Activated CD4-positive, alpha-beta memory T cell treated with anti-CD3 and anti-CD28 coated beads, Interleukin-2, amount 10 ng/mL, durations not matched to agents 7 days and 5 days (primary cell): ENCODE measurements at regions not wholly inside any gene's neighbourhood (a gene's known extent, or its start where the extent isn't known, plus 50 kb on each side); places are given as distances from the start of the nearest gene placed in this dataset.

ENCODE experiments used
- CTCF ChIA-PET: fragments of 350-600 bp; sonication (Branson Sonifier 250); formaldehyde crosslinking; loops from one replicate; lab custom pipeline; 2021; ENCODE audit warnings: antibody characterized with exemption, inconsistent platforms; lab: Charles Lee
- POLR2A ChIA-PET: fragments of 350-600 bp; sonication (Branson Sonifier 250); formaldehyde crosslinking; loops from one replicate; lab custom pipeline; 2021; ENCODE audit warnings: antibody characterized with exemption; lab: Charles Lee
- DNase-seq: peaks from one replicate; pipeline ENCODE4 v3.0.0-alpha.2; 2020
- H3K27ac Mint-ChIP-seq: one replicate; pipeline ENCODE4 v1.8.0; 2021; ENCODE audit warnings: mild to moderate bottlenecking, mixed read lengths
- H3K27me3 Mint-ChIP-seq: one replicate; pipeline ENCODE4 v1.8.0; 2021; ENCODE audit warnings: mixed read lengths
- H3K36me3 Mint-ChIP-seq: one replicate; pipeline ENCODE4 v1.8.0; 2021; ENCODE audit warnings: low read depth, mixed read lengths
- H3K4me1 Mint-ChIP-seq: one replicate; pipeline ENCODE4 v1.8.0; 2021; ENCODE audit warnings: mixed read lengths
- H3K4me3 Mint-ChIP-seq: one replicate; pipeline ENCODE4 v1.8.0; 2021; ENCODE audit warnings: mild to moderate bottlenecking, mixed read lengths
- H3K9me3 Mint-ChIP-seq: one replicate; pipeline ENCODE4 v1.8.0; 2021; ENCODE audit warnings: mixed read lengths

DNA sequence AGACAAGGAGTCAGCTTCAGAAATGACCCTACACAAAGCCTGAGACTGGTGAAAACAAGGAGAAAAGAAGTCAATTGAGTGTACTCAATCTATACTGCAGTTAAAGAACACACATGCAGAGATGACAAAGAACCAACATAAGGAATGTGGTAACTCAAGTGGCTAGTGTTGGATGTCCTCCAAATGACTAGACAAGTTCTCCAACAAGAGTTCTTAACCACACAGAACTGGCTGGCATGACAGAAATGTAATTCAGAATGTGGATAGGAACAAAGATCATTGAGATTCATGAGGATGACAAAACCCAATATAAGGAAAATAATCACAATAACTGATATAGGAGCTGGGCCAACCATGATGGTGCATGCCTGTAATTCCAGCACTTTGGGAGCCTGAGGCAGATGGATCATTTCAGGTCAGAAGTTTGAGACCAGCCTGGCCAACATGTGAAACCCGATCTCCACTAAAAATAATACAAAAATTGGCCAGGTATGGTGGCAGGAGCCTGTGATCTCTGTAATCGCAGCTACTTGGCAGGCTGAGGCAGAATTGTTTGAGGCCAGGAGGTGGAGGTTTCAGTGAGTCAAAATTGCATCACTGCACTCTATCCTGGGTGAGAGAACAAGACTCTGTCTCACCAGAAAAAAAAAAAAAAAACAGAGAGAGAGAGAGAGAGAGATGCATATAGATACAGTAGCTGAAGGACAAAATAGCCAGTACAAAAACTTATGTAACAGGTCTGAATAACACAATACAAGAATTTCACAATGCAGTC is 1263.6 kb downstream of the CDY2B start:
- H3K27ac Mint-ChIP-seq = no peak overlapping the region
- no peaks in the 10 kb centered on the region for H3K27me3 Mint-ChIP-seq
- no peaks in the 10 kb centered on the region for H3K4me1 Mint-ChIP-seq
- ChIA-PET CTCF (no interaction called here), POLR2A (no interaction called here)
- H3K9me3 Mint-ChIP-seq = no peaks in the 10 kb centered on the region
- no peak for DNase-seq
- H3K4me3 Mint-ChIP-seq = no peak overlapping the region
- H3K36me3 Mint-ChIP-seq = no peaks in the 10 kb centered on the region

DNA sequence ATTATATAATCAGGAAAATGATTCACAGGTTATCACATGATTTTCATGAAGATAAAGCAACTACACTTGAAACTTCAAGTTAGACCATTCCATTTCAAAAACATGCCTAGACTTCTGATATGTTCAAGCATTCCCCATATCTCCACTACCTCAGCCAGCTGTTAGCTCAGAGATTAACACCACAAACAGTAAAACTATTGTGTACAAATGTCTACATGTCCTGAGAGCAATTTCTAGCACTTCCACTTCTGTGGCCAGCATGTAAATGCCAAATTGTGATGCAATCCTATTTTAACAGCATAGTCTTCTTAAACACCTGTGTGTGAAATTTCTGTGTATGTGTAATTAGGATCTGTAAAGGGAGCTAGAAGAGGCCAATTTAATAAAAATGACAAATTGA is 1271.3 kb downstream of the CDY2B start:
- POLR2A ChIA-PET = no interaction called here
- DNase-seq = no peak
- H3K9me3 Mint-ChIP-seq = no peaks in the 10 kb centered on the region
- H3K4me1 Mint-ChIP-seq = no peaks in the 10 kb centered on the region
- no peaks in the 10 kb centered on the region for H3K36me3 Mint-ChIP-seq
- no peaks in the 10 kb centered on the region for H3K27me3 Mint-ChIP-seq
- H3K4me3 Mint-ChIP-seq = no peak overlapping the region
- H3K27ac Mint-ChIP-seq = no peak overlapping the region
- CTCF ChIA-PET = no interaction called here

DNA sequence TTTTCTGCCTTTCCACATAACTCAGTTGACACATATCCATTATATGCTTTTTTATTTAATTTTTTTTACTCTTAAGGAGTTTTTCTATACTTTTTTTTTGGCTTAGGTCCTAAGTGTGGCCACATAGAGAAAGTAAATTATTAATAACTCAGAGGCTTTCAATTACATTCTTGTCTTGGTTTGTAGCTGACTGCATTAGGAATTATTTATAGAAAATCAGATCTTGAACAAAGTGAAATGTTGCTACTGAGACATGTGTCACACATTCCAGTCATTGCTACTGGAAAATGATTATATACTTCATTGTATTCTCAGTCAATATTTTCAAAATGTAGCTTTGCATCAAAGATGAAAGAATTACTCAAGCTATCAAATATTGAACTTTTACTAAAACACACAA is 1277.9 kb downstream of the CDY2B start:
- ChIA-PET POLR2A (no interaction called here), CTCF (no interaction called here)
- no peak overlapping the region for H3K4me3 Mint-ChIP-seq
- H3K36me3 Mint-ChIP-seq = no peaks in the 10 kb centered on the region
- H3K27me3 Mint-ChIP-seq = no peaks in the 10 kb centered on the region
- H3K27ac Mint-ChIP-seq = no peak overlapping the region
- no peaks in the 10 kb centered on the region for H3K4me1 Mint-ChIP-seq
- DNase-seq = no peak
- peaks cover 2% of the 10 kb centered on the region for H3K9me3 Mint-ChIP-seq

DNA sequence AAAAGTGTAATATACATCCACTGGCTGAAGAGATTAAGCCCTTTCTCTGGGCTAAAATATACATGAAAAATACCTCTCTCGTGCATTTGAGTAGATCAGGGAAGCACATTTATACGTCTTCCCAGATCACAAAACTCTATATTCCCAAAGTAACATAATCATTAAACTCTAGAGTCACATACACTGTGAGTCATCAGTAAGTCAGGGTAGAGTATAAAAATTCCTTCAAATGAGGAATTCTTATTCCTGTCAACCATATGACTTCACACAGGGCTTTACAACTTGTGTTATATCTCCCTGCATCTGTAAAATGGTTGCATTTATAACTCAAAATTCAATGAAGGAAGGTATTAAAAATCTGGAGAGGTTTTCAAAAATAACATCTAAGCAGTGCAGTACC is 1278.4 kb downstream of the CDY2B start:
- CTCF ChIA-PET = no interaction called here
- no peak overlapping the region for H3K4me3 Mint-ChIP-seq

DNA sequence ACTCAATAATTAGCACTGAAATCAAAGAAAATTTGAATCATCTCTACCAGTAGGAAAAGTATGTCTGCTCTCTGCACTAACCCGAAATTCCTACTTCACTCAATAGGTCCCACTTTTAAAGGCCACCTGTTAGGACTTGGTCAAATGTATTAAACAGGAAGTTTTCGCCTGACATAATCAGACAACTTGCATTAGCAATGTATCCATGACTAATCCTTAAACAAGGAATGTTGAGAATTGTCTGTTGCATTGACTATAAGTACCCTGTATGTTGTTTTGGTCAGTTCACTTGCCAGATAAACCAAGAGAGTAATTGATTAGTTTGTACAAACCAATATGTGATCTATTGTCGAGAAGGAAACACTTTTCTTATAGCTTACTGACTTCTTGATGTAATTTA is 1308.0 kb downstream of the CDY2B start:
- DNase-seq = no peak
- Mint-ChIP-seq H3K27ac (no peak overlapping the region), H3K36me3 (no peaks in the 10 kb centered on the region), H3K4me3 (no peak overlapping the region), H3K9me3 (no peaks in the 10 kb centered on the region), H3K27me3 (no peaks in the 10 kb centered on the region), H3K4me1 (no peaks in the 10 kb centered on the region)
- POLR2A ChIA-PET = no interaction called here
- CTCF ChIA-PET = no interaction called here

More for the DNA sequence above, 1278.4 kb downstream of the CDY2B start:
- no peak for DNase-seq
- no peaks in the 10 kb centered on the region for H3K27me3 Mint-ChIP-seq
- POLR2A ChIA-PET = no interaction called here
- peaks cover 2% of the 10 kb centered on the region for H3K9me3 Mint-ChIP-seq
- no peaks in the 10 kb centered on the region for H3K36me3 Mint-ChIP-seq
- H3K27ac Mint-ChIP-seq = no peak overlapping the region
- H3K4me1 Mint-ChIP-seq = no peaks in the 10 kb centered on the region

DNA sequence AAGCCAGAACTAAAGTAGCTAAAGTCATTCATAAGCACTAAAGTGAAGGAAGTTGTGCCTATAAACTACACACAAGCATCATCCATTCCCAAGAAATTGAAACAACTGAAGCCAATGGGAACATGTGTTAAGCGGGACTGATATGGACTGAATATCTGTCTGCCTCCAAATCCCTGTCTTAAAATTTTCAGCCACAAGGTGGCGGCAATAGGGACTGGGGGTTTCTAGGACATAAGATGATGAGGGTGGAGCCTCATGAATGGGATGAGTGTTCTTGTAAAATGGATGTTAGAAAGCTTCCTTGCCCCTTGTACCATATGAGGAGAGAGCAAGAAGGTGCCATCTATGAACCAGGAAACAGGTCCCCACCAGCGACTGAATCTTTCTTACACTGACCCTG is 1317.5 kb downstream of the CDY2B start:
- Mint-ChIP-seq H3K4me1 (no peaks in the 10 kb centered on the region), H3K9me3 (peaks cover 3% of the 10 kb centered on the region), H3K36me3 (no peaks in the 10 kb centered on the region), H3K4me3 (no peak overlapping the region), H3K27me3 (no peaks in the 10 kb centered on the region), H3K27ac (no peak overlapping the region)
- ChIA-PET POLR2A (no interaction called here), CTCF (no interaction called here)
- DNase-seq = no peak

DNA sequence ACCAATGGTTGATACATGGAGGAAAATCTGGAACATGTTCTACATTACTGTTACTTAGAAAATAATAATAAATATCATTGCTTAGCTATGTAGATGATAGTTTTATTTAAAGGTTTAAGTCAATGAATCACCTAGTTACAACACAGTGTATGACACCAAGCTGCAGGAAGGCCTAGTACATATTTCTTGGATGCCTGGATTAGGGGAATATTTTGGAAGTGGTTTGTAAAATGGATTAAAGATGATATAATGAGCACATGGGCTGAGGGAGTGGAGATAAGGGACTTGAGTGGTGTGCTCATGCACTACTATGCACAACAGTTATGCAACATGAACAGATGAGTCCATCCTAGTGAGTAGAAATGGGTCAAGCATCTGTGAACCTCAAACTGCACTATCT is 1358.0 kb downstream of the CDY2B start:
- Mint-ChIP-seq H3K4me3 (no peak overlapping the region), H3K27me3 (no peaks in the 10 kb centered on the region), H3K9me3 (no peaks in the 10 kb centered on the region), H3K36me3 (no peaks in the 10 kb centered on the region), H3K4me1 (no peaks in the 10 kb centered on the region), H3K27ac (no peak overlapping the region)
- DNase-seq = no peak
- ChIA-PET CTCF (no interaction called here), POLR2A (no interaction called here)

DNA sequence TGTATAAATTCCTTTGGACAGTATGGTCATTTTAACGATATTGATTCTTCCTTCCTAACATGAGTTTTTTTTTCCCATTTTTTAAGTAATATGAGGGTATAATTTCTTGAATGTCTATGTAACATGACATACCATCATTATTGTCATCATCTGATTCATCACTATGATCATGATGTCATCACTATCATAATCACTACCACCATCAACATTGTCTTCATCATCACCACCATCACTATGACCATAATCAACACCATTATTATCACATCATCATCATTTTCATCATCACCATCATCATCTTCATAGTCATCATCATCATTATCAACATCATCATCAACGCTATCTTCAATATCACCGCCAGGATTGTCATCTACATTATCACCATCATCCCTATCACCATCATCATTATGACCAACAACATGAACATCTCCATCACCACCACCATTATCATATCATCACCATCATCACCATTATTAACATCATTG is 1377.2 kb downstream of the CDY2B start:
- Mint-ChIP-seq H3K36me3 (no peaks in the 10 kb centered on the region), H3K4me3 (no peak overlapping the region), H3K27me3 (no peaks in the 10 kb centered on the region), H3K9me3 (peaks cover 4% of the 10 kb centered on the region), H3K4me1 (no peaks in the 10 kb centered on the region), H3K27ac (no peak overlapping the region)
- no peak for DNase-seq
- ChIA-PET CTCF (no interaction called here), POLR2A (no interaction called here)

DNA sequence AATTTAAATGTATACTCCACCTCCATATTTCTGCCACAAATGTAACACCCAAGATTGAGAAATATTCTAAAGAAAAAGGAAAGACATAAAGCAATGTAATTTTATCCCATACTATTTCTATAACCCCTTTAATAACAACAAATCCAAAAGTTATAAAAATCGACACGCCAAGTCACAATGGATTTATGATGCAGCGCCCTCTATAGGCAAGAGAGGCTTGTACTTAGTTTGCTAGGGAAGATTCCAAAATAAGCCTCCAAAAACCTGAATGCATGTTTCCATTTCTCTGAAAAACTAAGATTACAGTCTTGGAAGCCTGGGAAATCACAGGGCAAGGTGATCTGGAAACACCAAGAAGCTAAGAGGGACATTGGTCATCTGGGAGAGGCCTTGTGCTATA is 1389.3 kb downstream of the CDY2B start:
- no peak for DNase-seq
- ChIA-PET CTCF (no interaction called here), POLR2A (no interaction called here)
- no peaks in the 10 kb centered on the region for H3K9me3 Mint-ChIP-seq
- no peak overlapping the region for H3K4me3 Mint-ChIP-seq
- H3K27ac Mint-ChIP-seq = no peak overlapping the region
- no peaks in the 10 kb centered on the region for H3K27me3 Mint-ChIP-seq
- H3K4me1 Mint-ChIP-seq = no peaks in the 10 kb centered on the region
- H3K36me3 Mint-ChIP-seq = no peaks in the 10 kb centered on the region

DNA sequence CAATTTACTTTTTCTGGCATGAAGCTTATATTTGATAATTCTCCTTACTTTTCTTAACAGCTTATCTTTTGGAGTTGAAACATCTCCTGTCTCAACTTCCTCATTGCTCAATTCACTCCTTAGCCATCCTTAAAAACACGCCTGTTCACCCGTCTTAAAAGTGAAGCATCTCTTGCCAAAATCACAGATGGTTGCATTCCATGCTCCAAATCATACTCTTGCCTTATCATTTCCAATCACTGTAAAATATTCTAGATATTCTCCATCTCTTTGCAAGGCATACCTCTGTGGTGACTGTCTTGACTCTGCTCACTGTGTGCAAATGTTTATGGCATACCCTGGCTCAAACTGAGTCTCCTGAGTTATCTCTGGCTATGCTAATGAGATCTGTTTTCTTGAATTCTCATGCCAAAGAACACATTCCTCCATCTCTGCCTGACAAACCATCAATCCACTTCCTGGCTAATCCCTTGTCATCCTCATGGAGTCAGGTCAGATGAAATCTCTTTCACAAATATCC is 1393.3 kb downstream of the CDY2B start:
- H3K27me3 Mint-ChIP-seq = no peaks in the 10 kb centered on the region
- no peak overlapping the region for H3K4me3 Mint-ChIP-seq
- CTCF ChIA-PET = no interaction called here
- H3K36me3 Mint-ChIP-seq = no peaks in the 10 kb centered on the region
- DNase-seq = no peak
- POLR2A ChIA-PET = no interaction called here
- H3K27ac Mint-ChIP-seq = no peak overlapping the region
- H3K4me1 Mint-ChIP-seq = no peaks in the 10 kb centered on the region
- H3K9me3 Mint-ChIP-seq = no peaks in the 10 kb centered on the region

DNA sequence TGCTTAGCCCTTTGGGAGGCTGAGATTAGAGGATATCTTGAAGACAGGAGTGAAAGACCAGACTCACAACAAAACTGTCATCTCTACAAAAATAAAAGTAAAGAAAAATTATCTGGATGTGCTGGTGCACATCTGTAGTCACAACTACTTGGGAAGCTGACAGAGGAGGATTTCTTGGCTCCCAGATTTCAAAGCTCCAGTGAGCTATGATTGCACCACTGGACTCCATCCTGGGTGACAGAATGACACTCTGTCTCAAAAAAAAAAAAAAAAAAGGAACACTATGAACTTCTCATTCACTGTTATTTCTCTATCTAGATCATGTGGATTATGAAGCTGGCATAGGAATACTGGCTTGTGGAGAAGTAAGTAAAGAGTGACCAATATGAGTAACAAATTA is 1400.0 kb downstream of the CDY2B start:
- Mint-ChIP-seq H3K36me3 (no peaks in the 10 kb centered on the region), H3K27ac (no peak overlapping the region), H3K4me1 (no peaks in the 10 kb centered on the region), H3K27me3 (no peaks in the 10 kb centered on the region), H3K9me3 (peaks cover 2% of the 10 kb centered on the region), H3K4me3 (no peak overlapping the region)
- no peak for DNase-seq
- CTCF ChIA-PET = interaction anchor here (0.5 kb wide), 1 partner anchor 39 kb away, joined by 3 read pairs; no protein-coding TSS in a partner anchor
- POLR2A ChIA-PET = no interaction called here

DNA sequence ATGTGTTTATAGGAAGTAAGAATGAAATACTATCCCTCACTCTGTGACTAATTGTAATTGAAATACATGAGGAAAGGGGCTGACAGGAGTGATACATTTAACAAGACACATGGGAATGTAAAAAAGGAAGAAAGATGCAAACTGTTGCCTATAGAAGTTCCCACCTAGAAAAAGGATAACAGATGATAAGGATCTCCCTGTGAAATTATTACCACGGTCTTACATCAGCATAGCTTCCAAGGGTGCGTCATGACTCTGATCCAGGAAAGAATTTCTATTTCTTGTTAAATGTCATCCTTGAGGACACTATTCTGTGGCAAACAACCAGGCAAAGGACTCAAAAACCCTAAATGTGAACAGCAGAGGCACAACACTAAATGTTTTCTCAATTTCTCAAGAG is 1406.0 kb downstream of the CDY2B start:
- Mint-ChIP-seq H3K27ac (no peak overlapping the region), H3K4me1 (no peaks in the 10 kb centered on the region), H3K9me3 (peaks cover 2% of the 10 kb centered on the region), H3K36me3 (no peaks in the 10 kb centered on the region), H3K27me3 (no peaks in the 10 kb centered on the region), H3K4me3 (no peak overlapping the region)
- no peak for DNase-seq
- ChIA-PET CTCF (no interaction called here), POLR2A (no interaction called here)

DNA sequence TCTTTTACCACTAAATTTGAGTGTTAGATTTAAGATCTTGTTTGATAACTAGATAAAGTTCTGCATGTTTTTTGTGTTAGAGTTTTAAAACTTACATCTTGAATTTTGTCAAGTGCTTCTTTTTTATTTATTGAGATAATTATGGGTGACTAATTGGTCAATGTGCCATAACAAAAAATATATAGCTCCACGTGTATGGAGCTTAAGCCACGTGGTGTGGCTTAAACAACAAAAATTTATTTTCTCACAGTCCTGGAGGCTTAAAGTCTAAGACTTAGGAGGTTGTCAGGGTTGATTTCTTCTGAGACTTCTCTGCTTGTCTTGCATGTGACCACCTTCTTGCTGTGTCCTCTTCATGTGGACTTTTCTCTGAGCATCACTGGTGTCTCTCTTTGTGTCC is 1425.2 kb downstream of the CDY2B start:
- Mint-ChIP-seq H3K4me3 (no peak overlapping the region), H3K36me3 (no peaks in the 10 kb centered on the region), H3K27ac (no peak overlapping the region), H3K27me3 (no peaks in the 10 kb centered on the region), H3K4me1 (no peaks in the 10 kb centered on the region), H3K9me3 (peaks cover 2% of the 10 kb centered on the region)
- POLR2A ChIA-PET = no interaction called here
- CTCF ChIA-PET = no interaction called here
- no peak for DNase-seq

DNA sequence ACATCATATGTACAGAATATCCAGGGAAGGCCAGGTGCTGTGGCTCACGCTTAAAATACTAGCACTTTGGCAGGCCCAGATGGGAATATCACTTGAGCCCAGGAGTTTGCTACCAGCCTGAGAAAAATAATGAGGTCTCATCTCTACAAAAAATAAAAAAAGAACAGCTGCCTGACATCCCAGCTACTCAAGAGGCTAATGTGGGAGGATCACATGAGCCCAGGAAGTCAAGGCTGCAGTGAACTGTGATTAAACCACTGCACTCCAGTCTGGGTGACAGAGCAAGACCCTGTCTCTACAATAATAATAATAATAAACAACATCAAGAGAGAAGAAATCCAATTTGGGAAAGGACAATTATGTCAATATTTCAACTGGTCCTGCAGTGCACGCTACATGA is 1433.9 kb downstream of the CDY2B start:
- ChIA-PET CTCF (no interaction called here), POLR2A (no interaction called here)
- no peak overlapping the region for H3K27ac Mint-ChIP-seq
- no peak for DNase-seq
- no peaks in the 10 kb centered on the region for H3K36me3 Mint-ChIP-seq
- no peak overlapping the region for H3K4me3 Mint-ChIP-seq
- no peaks in the 10 kb centered on the region for H3K27me3 Mint-ChIP-seq
- no peaks in the 10 kb centered on the region for H3K4me1 Mint-ChIP-seq
- H3K9me3 Mint-ChIP-seq = no peaks in the 10 kb centered on the region
